ENCODE measurements at regions not wholly inside any gene's neighbourhood (a gene's known extent, or its start where the extent isn't known, plus 50 kb on each side); places are given as distances from the start of the nearest gene placed in this dataset.

- TF ChIP-seq, protein P1, sequence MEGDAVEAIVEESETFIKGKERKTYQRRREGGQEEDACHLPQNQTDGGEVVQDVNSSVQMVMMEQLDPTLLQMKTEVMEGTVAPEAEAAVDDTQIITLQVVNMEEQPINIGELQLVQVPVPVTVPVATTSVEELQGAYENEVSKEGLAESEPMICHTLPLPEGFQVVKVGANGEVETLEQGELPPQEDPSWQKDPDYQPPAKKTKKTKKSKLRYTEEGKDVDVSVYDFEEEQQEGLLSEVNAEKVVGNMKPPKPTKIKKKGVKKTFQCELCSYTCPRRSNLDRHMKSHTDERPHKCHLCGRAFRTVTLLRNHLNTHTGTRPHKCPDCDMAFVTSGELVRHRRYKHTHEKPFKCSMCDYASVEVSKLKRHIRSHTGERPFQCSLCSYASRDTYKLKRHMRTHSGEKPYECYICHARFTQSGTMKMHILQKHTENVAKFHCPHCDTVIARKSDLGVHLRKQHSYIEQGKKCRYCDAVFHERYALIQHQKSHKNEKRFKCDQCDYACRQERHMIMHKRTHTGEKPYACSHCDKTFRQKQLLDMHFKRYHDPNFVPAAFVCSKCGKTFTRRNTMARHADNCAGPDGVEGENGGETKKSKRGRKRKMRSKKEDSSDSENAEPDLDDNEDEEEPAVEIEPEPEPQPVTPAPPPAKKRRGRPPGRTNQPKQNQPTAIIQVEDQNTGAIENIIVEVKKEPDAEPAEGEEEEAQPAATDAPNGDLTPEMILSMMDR (conservative IDR thresholded peaks at IDR 0.05; ENCODE audit: low read length) = no peak
- no peak for DNase-seq (ENCODE audit: low read depth)
- H3K4me3 ChIP-seq (ENCODE audit: low read length) = no peak overlapping the region
These were observed 362.8 kb upstream of the HS6ST1 start for GRCh38 chr2:128681507-128681906.

- TF ChIP-seq, protein P1 (conservative IDR thresholded peaks at IDR 0.05; ENCODE audit: low read length) = no peak
- no peak for DNase-seq (ENCODE audit: low read depth)
- H3K4me3 ChIP-seq (ENCODE audit: low read length) = no peak overlapping the region
These were observed 363.6 kb upstream of the HS6ST1 start for GRCh38 chr2:128682266-128682665.

- no peak for DNase-seq (ENCODE audit: low read depth)
- TF ChIP-seq, protein P1 (conservative IDR thresholded peaks at IDR 0.05; ENCODE audit: low read length) = no peak
- H3K4me3 ChIP-seq (ENCODE audit: low read length) = no peak overlapping the region
These were observed 364.1 kb upstream of the HS6ST1 start for GRCh38 chr2:128682729-128683284.

DNA sequence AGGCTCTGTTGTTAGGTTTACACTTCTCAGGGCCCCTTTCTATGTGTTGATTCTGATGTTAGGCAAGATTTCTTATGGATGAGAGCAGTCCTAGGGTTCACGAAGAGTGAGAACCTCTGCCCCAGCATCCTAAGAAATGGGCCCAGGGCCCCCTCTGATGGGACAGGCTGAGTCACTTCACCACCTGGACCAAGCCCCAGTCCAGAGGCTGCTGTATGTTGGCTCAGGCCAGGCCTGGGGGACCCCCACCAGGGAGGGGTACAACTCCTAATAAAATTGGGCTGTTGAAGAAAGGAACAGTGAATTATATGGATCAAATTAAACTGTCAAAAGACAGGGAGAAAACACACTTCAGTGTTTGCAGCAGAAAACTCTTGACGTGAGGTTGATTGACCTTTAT lies 365.9 kb upstream of the HS6ST1 start:
- DNase-seq (ENCODE audit: low read depth) = no peak

GRCh38 chr2:128685841-128686496 lies 367.3 kb upstream of the HS6ST1 start:
- TF ChIP-seq, protein P1 (conservative IDR thresholded peaks at IDR 0.05; ENCODE audit: low read length) = no peak
- no peak overlapping the region for H3K4me3 ChIP-seq (ENCODE audit: low read length)
- DNase-seq (ENCODE audit: low read depth) = no peak

More for the DNA sequence above, 365.9 kb upstream of the HS6ST1 start:
- no peak overlapping the region for H3K4me3 ChIP-seq (ENCODE audit: low read length)
- TF ChIP-seq, protein P1 (conservative IDR thresholded peaks at IDR 0.05; ENCODE audit: low read length) = no peak

DNA sequence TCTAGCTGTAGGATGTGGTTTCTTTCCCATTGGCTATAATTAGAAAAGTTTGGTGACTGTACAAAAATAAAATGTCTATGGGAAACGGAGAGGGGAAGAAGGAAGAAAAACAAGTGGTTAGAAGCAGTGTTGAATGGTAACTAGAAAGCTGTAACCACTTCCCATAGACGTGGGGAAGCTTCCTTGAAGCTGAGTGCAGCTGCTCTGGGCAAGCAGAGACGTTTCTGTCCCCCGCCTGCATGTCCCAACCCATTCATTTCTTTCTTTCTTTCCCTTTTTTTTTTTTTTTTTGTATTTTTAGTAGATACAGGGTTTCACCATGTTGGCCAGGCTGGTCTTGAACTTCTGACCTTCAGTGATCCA lies 367.8 kb upstream of the HS6ST1 start:
- no peak overlapping the region for H3K4me3 ChIP-seq (ENCODE audit: low read length)
- TF ChIP-seq, protein P1 (conservative IDR thresholded peaks at IDR 0.05; ENCODE audit: low read length) = no peak
- DNase-seq (ENCODE audit: low read depth) = no peak

DNA sequence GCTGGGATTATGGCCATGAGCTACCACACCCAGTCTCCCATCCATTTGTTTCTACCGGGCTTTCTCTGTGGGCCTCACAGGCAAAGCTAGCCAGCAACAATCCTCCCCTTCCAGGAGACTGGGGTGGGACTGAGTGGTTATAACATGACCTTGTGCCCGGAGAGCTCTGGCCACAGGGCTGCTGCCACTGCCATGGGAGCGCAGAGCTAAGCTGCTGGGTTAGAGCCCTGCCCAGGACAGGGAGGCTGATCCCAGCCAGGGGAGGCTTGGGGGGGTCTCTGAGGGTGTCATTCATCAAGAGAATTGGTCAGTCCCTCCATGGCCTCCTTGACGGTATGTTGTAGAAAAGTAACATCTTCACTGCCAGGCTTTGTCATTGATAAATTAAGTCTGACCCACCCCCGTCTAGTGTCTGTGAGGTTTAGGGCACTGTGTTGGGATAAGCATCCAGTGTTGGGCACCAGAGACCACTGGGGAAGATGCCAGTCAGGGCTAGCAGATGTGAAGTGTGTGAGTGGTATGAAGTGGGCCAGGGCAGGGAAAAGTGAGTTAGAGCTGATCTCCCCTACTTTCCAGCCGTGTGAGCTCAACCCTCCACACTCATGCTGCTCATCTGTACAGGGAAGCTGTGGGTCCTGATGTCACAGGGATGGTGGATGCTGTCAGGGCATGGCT lies 368.4 kb upstream of the HS6ST1 start:
- TF ChIP-seq, protein P1 (conservative IDR thresholded peaks at IDR 0.05; ENCODE audit: low read length) = no peak
- no peak for DNase-seq (ENCODE audit: low read depth)
- H3K4me3 ChIP-seq (ENCODE audit: low read length) = no peak overlapping the region

Measured in AG10803 (cell line).